Lower leg skin (tissue), 3 donors: ENCODE measurements at regions not wholly inside any gene's neighbourhood (a gene's known extent, or its start where the extent isn't known, plus 50 kb on each side); places are given as distances from the start of the nearest gene placed in this dataset.

Source experiments
- POLR2A ChIP-seq, 2 donors: fragments of 450-650 bp; IDR thresholded peaks; one replicate each; pipeline ENCODE4 v1.6.1; 2016 to 2017; ENCODE audit warnings: antibody characterized with exemption in 2 of 2, mild to moderate bottlenecking in 1 of 2, moderate library complexity in 1 of 2
- TF ChIP-seq, protein P1 (sequence below), 3 donors: fragments of 450-650 bp; IDR thresholded peaks; one replicate each; pipeline ENCODE4 v1.5.1; 2016; ENCODE audit warnings: antibody characterized with exemption in 3 of 3, mild to moderate bottlenecking in 3 of 3, moderate library complexity in 2 of 3

GRCh38 chr3:53956586-53956985 lies 64.9 kb upstream of the SELENOK start:
- TF ChIP-seq, protein P1, sequence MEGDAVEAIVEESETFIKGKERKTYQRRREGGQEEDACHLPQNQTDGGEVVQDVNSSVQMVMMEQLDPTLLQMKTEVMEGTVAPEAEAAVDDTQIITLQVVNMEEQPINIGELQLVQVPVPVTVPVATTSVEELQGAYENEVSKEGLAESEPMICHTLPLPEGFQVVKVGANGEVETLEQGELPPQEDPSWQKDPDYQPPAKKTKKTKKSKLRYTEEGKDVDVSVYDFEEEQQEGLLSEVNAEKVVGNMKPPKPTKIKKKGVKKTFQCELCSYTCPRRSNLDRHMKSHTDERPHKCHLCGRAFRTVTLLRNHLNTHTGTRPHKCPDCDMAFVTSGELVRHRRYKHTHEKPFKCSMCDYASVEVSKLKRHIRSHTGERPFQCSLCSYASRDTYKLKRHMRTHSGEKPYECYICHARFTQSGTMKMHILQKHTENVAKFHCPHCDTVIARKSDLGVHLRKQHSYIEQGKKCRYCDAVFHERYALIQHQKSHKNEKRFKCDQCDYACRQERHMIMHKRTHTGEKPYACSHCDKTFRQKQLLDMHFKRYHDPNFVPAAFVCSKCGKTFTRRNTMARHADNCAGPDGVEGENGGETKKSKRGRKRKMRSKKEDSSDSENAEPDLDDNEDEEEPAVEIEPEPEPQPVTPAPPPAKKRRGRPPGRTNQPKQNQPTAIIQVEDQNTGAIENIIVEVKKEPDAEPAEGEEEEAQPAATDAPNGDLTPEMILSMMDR (IDR thresholded peaks at IDR 0.05): no peak
- no peak for TF ChIP-seq POLR2A (IDR thresholded peaks at IDR 0.05)
